H9 (cell line): ENCODE measurements at regions not wholly inside any gene's neighbourhood (a gene's known extent, or its start where the extent isn't known, plus 50 kb on each side); places are given as distances from the start of the nearest gene placed in this dataset.

Source experiments
- DNase-seq: peaks from one replicate; pipeline ENCODE4 v3.0.0-alpha.2; 2017
- H2AFZ ChIP-seq: one replicate; pipeline ENCODE4 v1.6.1; 2013; ENCODE audit warnings: mild to moderate bottlenecking, low read length, control low read depth, moderate library complexity
- H2AK5ac ChIP-seq: 2 replicates; pipeline ENCODE4 v1.6.1; 2013; ENCODE audit warnings: low read length, control low read depth, mixed read lengths; ENCODE audit not compliant: insufficient read length
- H2BK120ac ChIP-seq: one replicate; pipeline ENCODE4 v1.6.1; 2013; ENCODE audit warnings: low read depth, mild to moderate bottlenecking, low read length, control low read depth, inconsistent platforms; ENCODE audit not compliant: poor library complexity, severe bottlenecking
- H2BK12ac ChIP-seq: 2 replicates; pipeline ENCODE4 v1.6.1; 2013; ENCODE audit warnings: low read length, control low read depth, mixed read lengths, low read depth; ENCODE audit not compliant: insufficient read length
- H2BK15ac ChIP-seq: 2 replicates; pipeline ENCODE4 v1.6.1; 2013; ENCODE audit warnings: low read depth, low read length, control low read depth
- H2BK20ac ChIP-seq: one replicate; pipeline ENCODE4 v1.6.1; 2013; ENCODE audit warnings: low read depth, mild to moderate bottlenecking, low read length, control low read depth, inconsistent platforms; ENCODE audit not compliant: poor library complexity, severe bottlenecking
- H2BK5ac ChIP-seq: 2 replicates; pipeline ENCODE4 v1.6.1; 2013; ENCODE audit warnings: low read length, control low read depth, mixed read lengths; ENCODE audit not compliant: insufficient read length
- H3K14ac ChIP-seq: 2 replicates; pipeline ENCODE4 v1.6.1; 2013; ENCODE audit warnings: low read length, control low read depth; ENCODE audit not compliant: insufficient read depth
- H3K18ac ChIP-seq: 2 replicates; pipeline ENCODE4 v1.6.1; 2013; ENCODE audit warnings: low read depth, mild to moderate bottlenecking, mixed read lengths, low read length, control low read depth; ENCODE audit not compliant: insufficient read length
- H3K23ac ChIP-seq: 2 replicates; pipeline ENCODE4 v1.6.1; 2013; ENCODE audit warnings: low read length, control low read depth, mixed read lengths, low read depth; ENCODE audit not compliant: insufficient read length
- H3K23me2 ChIP-seq: 2 replicates; pipeline ENCODE4 v1.6.1; 2013; ENCODE audit warnings: low read depth, mild to moderate bottlenecking, mixed read lengths, low read length, control low read depth; ENCODE audit not compliant: insufficient read length, poor library complexity, severe bottlenecking
- H3K27ac ChIP-seq: 2 replicates; pipeline ENCODE4 v1.5.1; 2013; ENCODE audit warnings: low read length, control low read depth, mixed read lengths, low read depth; ENCODE audit not compliant: insufficient read length
- H3K27me3 ChIP-seq: 2 replicates; pipeline ENCODE4 v1.6.1; 2013; ENCODE audit warnings: low read length, control low read depth, inconsistent platforms; ENCODE audit not compliant: insufficient read depth
- H3K4ac ChIP-seq: 2 replicates; pipeline ENCODE4 v1.6.1; 2013; ENCODE audit warnings: low read depth, mild to moderate bottlenecking, control low read depth, inconsistent platforms, low read length, moderate library complexity
- H3K4me1 ChIP-seq: 2 replicates; pipeline ENCODE4 v1.6.1; 2013; ENCODE audit warnings: low read length, control low read depth, inconsistent platforms; ENCODE audit not compliant: insufficient read depth
- H3K4me2 ChIP-seq: 2 replicates; pipeline ENCODE4 v1.6.1; 2013; ENCODE audit warnings: low read length, control low read depth, mixed read lengths; ENCODE audit not compliant: insufficient read length, insufficient read depth
- H3K56ac ChIP-seq: 2 replicates; pipeline ENCODE4 v1.6.1; 2013; ENCODE audit warnings: low read depth, mild to moderate bottlenecking, mixed read lengths, low read length, control low read depth; ENCODE audit not compliant: insufficient read length
- H3K79me1 ChIP-seq: 2 replicates; pipeline ENCODE4 v1.6.1; 2013; ENCODE audit warnings: low read depth, mild to moderate bottlenecking, moderate library complexity, low read length, control low read depth, inconsistent platforms; ENCODE audit not compliant: insufficient read depth, poor library complexity, severe bottlenecking
- H3K79me2 ChIP-seq: 2 replicates; pipeline ENCODE4 v1.6.1; 2013; ENCODE audit warnings: low read length, control low read depth, inconsistent platforms; ENCODE audit not compliant: insufficient read depth
- H3K9ac ChIP-seq: 2 replicates; pipeline ENCODE4 v1.6.1; 2013; ENCODE audit warnings: low read length, control low read depth, mixed read lengths; ENCODE audit not compliant: insufficient read length; ENCODE audit errors: extremely low read depth
- H3K9me3 ChIP-seq: one replicate; pipeline ENCODE4 v1.6.1; 2013; ENCODE audit warnings: low read depth, low read length, inconsistent platforms; ENCODE audit not compliant: control insufficient read depth
- H3T11ph ChIP-seq: one replicate; pipeline ENCODE4 v1.6.1; 2013; ENCODE audit warnings: mild to moderate bottlenecking, low read length, control low read depth, inconsistent platforms
- H4K20me1 ChIP-seq: one replicate; pipeline ENCODE4 v1.6.1; 2013; ENCODE audit not compliant: control insufficient read depth, insufficient read length, insufficient read depth
- H4K5ac ChIP-seq: 2 replicates; pipeline ENCODE4 v1.6.1; 2013; ENCODE audit warnings: low read depth, mild to moderate bottlenecking, mixed read lengths, low read length, control low read depth; ENCODE audit not compliant: insufficient read length
- H4K8ac ChIP-seq: replicated peaks from 2 replicates; pipeline ENCODE4 v1.6.1; 2013; ENCODE audit warnings: low read length, control low read depth, mixed read lengths, low read depth; ENCODE audit not compliant: insufficient read length
- H4K91ac ChIP-seq: 2 replicates; pipeline ENCODE4 v1.6.1; 2013; ENCODE audit warnings: low read depth, mild to moderate bottlenecking, moderate library complexity, mixed read lengths, low read length, control low read depth; ENCODE audit not compliant: insufficient read length
- H3K27ac Mint-ChIP-seq, 3 experiments: 2 replicates in 2 of 3; 3 replicates in 1 of 3; pipeline ENCODE4 v1.8.0; 2020 to 2021; ENCODE audit warnings: mixed read lengths in 3 of 3, mild to moderate bottlenecking in 1 of 3, moderate library complexity in 1 of 3
- H3K27me3 Mint-ChIP-seq: 2 replicates; pipeline ENCODE4 v1.8.0; 2021; ENCODE audit warnings: low read depth, mild to moderate bottlenecking, moderate library complexity, mixed read lengths
- H3K36me3 Mint-ChIP-seq, 3 experiments: 2 replicates in 2 of 3; 3 replicates in 1 of 3; pipeline ENCODE4 v1.8.0; 2020 to 2021; ENCODE audit warnings: low read depth in 3 of 3, mixed read lengths in 3 of 3; ENCODE audit not compliant: insufficient read depth in 1 of 3
- H3K4me1 Mint-ChIP-seq, 2 experiments: 2 replicates each; pipeline ENCODE4 v1.8.0; 2020; ENCODE audit warnings: mixed read lengths in 2 of 2
- H3K4me3 Mint-ChIP-seq, 2 experiments: 2 replicates in 1 of 2; 3 replicates in 1 of 2; pipeline ENCODE4 v1.8.0; 2020 to 2021; ENCODE audit warnings: mild to moderate bottlenecking in 2 of 2, mixed read lengths in 2 of 2, moderate library complexity in 1 of 2
- H3K9me3 Mint-ChIP-seq, 2 experiments: 2 replicates in 1 of 2; 3 replicates in 1 of 2; pipeline ENCODE4 v1.8.0; 2020; ENCODE audit warnings: mild to moderate bottlenecking in 2 of 2, mixed read lengths in 2 of 2, moderate library complexity in 1 of 2
- CTCF ChIP-seq: fragments of 200-600 bp; sonication (generic); conservative IDR thresholded peaks from 3 replicates; pipeline ENCODE4 v1.8.0; 2021; ENCODE audit warnings: antibody characterized with exemption, mild to moderate bottlenecking
- WGBS: extraction: QIAGEN DNeasy Blood & Tissue Kit; methylation state at CpG from one replicate; pipeline ENCODE4 v1.1.7; 2013; ENCODE audit warnings: missing lambda C conversion rate, low lambda C conversion rate, mixed read lengths; ENCODE audit not compliant: insufficient read length; ENCODE audit errors: extremely low coverage; 5-methylcytosine and 5-hydroxymethylcytosine counted together

DNA sequence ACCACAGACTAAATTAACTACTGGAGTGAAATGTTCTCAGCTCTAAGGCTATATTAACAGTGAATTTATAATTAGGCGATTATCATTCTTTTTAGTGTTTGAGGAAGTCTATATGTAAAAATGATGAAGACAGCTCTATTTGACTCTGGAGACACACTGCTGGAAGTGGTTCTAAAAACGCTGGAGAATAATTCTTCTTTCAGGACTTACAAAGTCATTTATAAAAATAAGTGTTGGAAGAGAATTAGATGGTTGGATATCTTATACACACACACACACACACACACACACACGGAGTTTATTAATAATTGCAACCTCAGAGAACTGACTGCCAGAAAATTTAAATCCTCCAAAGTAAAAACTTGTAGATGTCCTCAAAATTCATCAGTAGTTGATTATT is 1171.3 kb downstream of the EFNB2 start:
- no peak overlapping the region for H3K18ac ChIP-seq
- H3K9me3 ChIP-seq, result no peaks in the 10 kb centered on the region
- peak overlapping the region in 1 of 3 experiments; percentile 84; a peak in 1 of 7 replicates for H3K27ac Mint-ChIP-seq
- no peak overlapping the region for H3T11ph ChIP-seq
- no peaks in the 10 kb centered on the region for H3K4me1 ChIP-seq
- no peak for DNase-seq
- H3K4me2 ChIP-seq, result no peak overlapping the region
- peaks cover 15 to 18% of the 10 kb centered on the region in 2 experiments for H3K4me1 Mint-ChIP-seq
- WGBS, result no CpG with 5 or more reads among the region's 3 CpGs
- H3K23me2 ChIP-seq, result no peaks in the 10 kb centered on the region
- no peak overlapping the region for H3K27ac ChIP-seq
- H2BK20ac ChIP-seq, result no peak overlapping the region
- H3K4ac ChIP-seq, result no peak overlapping the region
- H4K8ac ChIP-seq, result no peak overlapping the region
- no peaks in the 10 kb centered on the region for H4K20me1 ChIP-seq
- H3K27me3 ChIP-seq, result no peaks in the 10 kb centered on the region
- H2BK12ac ChIP-seq, result no peak overlapping the region
- H3K79me2 ChIP-seq, result no peaks in the 10 kb centered on the region
- no peak overlapping the region for H2BK15ac ChIP-seq
- H3K56ac ChIP-seq, result no peak overlapping the region
- no peak overlapping the region for H2BK5ac ChIP-seq
- H2BK120ac ChIP-seq, result no peak overlapping the region
- H4K91ac ChIP-seq, result no peak overlapping the region
- H3K14ac ChIP-seq, result no peak overlapping the region
- no peaks in the 10 kb centered on the region for H3K79me1 ChIP-seq
- H3K9ac ChIP-seq, result no peak overlapping the region
- H3K23ac ChIP-seq, result no peak overlapping the region
- H3K36me3 Mint-ChIP-seq, result no peaks in the 10 kb centered on the region
- H2AK5ac ChIP-seq, result no peak overlapping the region
- H3K9me3 Mint-ChIP-seq, result no peaks in the 10 kb centered on the region
- H2AFZ ChIP-seq, result no peak overlapping the region
- H4K5ac ChIP-seq, result no peak overlapping the region
- TF ChIP-seq CTCF, result no peak
- no peaks in the 10 kb centered on the region for H3K27me3 Mint-ChIP-seq
- no peak overlapping the region for H3K4me3 Mint-ChIP-seq
